HG03439 (cell line): ENCODE measurements at regions not wholly inside any gene's neighbourhood (a gene's known extent, or its start where the extent isn't known, plus 50 kb on each side); places are given as distances from the start of the nearest gene placed in this dataset.

Source experiments
- ATAC-seq: cut with Tn5 transposase; IDR thresholded peaks from one replicate; pipeline ENCODE4 v1.9.1; 2021; ENCODE audit warnings: mild to moderate bottlenecking, moderate library complexity; ENCODE audit not compliant: unreplicated experiment

DNA sequence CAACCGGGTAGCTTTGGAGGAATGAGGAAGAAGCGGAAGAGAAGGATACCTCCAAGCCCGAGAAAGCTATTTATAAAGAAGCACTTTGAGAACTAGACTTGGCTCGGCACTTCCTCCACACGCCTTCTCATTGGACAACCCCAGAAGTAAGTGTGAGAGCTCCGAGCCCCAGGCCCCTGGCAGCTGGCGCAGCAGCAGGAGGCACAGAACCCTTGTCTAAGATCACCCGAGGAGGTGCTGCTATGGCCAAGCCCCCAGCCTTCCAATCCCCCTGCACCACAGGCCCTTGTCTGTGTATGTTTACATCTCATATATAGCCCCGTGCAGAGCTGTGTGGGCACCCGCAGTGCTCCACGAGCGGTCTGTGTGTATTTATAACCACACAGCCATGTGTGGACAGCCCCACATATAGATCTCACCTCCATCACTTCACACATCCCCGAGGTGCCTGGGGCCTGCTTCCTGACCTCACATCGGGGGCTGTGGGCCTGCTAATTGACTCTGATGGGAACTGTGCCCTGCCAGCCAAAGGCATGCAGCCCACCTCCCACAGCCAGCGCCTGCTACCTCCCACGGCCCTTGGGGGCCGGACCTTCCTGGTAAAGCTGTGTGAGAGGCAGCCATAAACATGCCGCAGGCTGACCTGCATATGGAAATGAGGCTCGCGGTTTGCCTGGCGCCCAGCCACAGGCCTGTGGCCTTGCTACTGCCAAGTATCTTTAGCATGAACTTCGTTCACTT is 96.1 kb downstream of the C17orf67 start:
- no peak for ATAC-seq

DNA sequence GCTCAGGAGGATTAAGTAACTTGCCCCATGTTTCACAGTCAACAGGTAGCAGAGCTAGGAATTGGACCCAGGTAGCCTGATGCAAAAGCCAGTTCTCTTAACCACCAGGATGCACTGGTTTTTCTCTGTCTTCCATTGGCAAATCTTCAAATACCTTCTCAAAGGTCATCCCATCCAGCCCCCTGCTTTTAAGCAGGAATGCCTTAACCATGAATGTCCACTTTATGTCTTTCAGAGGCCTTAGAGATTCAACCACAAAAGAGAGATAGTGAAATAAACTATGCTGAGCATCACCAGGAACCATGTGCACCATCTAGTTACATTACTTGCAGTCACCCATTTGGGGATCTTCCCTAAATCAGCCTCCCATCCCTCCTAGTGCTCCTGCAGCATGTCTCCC is 94.3 kb downstream of the C17orf67 start:
- ATAC-seq, result no peak

DNA sequence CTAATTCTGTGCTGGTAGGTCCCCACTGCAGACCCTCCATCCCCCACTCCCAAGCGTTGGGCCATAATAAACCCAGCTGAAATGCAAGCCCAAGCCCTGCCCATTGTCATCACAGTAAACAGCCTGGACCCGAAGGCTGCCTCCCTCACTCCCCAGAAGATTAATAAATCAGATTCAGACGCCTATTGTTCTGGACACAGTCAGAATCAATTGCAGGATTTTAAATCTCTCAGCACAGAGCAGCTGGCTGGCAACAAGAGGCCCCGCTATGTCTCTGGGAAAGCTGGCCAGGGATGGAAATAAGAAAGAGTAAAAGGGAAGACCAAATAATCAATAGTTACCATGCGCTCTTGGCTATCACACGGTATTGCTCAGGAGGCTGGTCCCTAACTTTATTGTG is 93.9 kb downstream of the C17orf67 start:
- ATAC-seq, result no peak

DNA sequence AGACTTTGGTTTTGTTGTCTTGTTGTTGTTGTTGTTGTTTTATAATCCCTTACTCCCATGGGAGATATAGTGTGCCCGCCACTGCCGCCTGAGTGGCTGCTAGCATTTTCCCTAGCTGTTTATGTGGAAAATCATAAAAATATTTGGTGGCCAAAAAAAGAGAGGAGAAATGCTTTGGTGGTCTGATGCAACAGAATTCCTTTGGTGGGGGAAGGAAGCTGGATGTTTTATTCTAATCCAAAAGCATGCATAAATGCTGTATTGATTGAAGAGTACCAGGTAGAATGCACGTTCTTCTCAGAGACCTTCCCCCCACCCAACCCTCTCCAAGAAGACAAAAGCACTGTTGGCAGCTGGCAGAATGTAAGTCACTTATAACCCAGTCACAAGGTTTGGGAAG is 93.2 kb downstream of the C17orf67 start:
- ATAC-seq, result no peak
